RWPE2 (cell line): ENCODE measurements at regions not wholly inside any gene's neighbourhood (a gene's known extent, or its start where the extent isn't known, plus 50 kb on each side); places are given as distances from the start of the nearest gene placed in this dataset.

Source experiments
- ATAC-seq: fragments of 200-7000 bp; cut with Tn5 transposase; 3 replicates; pipeline ENCODE4 v1.9.1; 2021; ENCODE audit warnings: low read depth
- DNase-seq: peaks from one replicate; pipeline ENCODE4 v3.0.0-alpha.2; 2020; ENCODE audit warnings: low spot score
- H3K27ac ChIP-seq: fragments of 450-650 bp; 2 replicates; pipeline ENCODE4 v1.5.1; 2017; ENCODE audit warnings: mild to moderate bottlenecking; ENCODE audit not compliant: poor library complexity, severe bottlenecking
- H3K27me3 ChIP-seq: fragments of 250-450 bp; sonication (Bioruptor Pico); 2 replicates; pipeline ENCODE4 v1.5.1; 2021; ENCODE audit warnings: mild to moderate bottlenecking, moderate library complexity; ENCODE audit not compliant: insufficient read depth, poor library complexity, severe bottlenecking
- H3K36me3 ChIP-seq: fragments of 250-450 bp; sonication (Bioruptor Pico); 2 replicates; pipeline ENCODE4 v1.5.1; 2020; ENCODE audit warnings: low read depth, mild to moderate bottlenecking, moderate library complexity
- H3K4me1 ChIP-seq: fragments of 250-450 bp; sonication (Bioruptor Pico); 2 replicates; pipeline ENCODE4 v1.5.1; 2021; ENCODE audit warnings: mild to moderate bottlenecking, moderate library complexity; ENCODE audit not compliant: insufficient read depth, poor library complexity, severe bottlenecking
- H3K4me3 ChIP-seq: fragments of 250-450 bp; sonication (Bioruptor Pico); 2 replicates; pipeline ENCODE4 v1.5.1; 2021; ENCODE audit warnings: mild to moderate bottlenecking, moderate library complexity; ENCODE audit not compliant: severe bottlenecking
- H3K9me3 ChIP-seq: fragments of 250-450 bp; sonication (Bioruptor Pico); 2 replicates; pipeline ENCODE4 v1.5.1; 2021; ENCODE audit warnings: mild to moderate bottlenecking, moderate library complexity; ENCODE audit not compliant: severe bottlenecking
- TF ChIP-seq, protein P1 (sequence below): fragments of 450-650 bp; IDR thresholded peaks from one replicate; pipeline ENCODE4 v1.5.1; 2017; ENCODE audit warnings: mild to moderate bottlenecking, moderate library complexity; ENCODE audit not compliant: poor library complexity, severe bottlenecking

DNA sequence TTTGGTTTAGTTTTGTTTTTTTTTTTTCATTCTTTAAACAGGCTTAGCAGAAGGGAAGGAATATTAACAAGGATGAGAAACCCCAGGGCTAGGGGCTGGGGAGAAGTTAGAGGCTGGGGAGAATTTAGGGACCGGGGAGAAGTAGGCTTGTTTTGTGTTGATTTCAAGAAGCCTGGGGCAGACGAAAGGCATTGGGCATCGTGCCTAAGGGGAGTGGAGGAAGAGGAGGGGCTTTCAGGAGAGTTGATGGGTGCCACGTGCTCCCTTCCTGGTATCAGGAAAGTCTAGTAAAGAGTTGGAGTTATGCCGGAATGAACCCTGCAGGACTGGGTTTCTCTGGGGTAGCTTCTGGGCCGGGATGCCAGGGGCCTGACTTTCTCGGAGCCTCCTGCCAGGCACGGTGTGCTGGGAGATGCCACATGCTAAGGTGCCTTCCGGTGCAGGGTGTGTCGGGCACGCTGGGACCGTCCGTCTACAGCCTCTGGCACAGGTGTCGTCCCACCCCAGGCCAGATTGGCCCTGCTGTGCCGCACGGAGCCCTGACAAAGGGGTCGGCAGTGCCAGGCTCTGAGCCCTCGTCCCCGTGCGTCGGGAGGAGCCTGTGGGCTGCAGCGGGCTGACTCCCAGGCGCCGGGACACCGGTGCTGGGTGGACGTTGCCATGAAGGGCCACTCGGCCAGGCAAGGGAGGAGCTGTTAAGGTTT, 159.9 kb downstream of the OLFM1 start:
- DNase-seq (peak; percentile 44), ATAC-seq (no peak)
- TF ChIP-seq, protein P1, sequence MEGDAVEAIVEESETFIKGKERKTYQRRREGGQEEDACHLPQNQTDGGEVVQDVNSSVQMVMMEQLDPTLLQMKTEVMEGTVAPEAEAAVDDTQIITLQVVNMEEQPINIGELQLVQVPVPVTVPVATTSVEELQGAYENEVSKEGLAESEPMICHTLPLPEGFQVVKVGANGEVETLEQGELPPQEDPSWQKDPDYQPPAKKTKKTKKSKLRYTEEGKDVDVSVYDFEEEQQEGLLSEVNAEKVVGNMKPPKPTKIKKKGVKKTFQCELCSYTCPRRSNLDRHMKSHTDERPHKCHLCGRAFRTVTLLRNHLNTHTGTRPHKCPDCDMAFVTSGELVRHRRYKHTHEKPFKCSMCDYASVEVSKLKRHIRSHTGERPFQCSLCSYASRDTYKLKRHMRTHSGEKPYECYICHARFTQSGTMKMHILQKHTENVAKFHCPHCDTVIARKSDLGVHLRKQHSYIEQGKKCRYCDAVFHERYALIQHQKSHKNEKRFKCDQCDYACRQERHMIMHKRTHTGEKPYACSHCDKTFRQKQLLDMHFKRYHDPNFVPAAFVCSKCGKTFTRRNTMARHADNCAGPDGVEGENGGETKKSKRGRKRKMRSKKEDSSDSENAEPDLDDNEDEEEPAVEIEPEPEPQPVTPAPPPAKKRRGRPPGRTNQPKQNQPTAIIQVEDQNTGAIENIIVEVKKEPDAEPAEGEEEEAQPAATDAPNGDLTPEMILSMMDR = no peak
- H3K27ac ChIP-seq = no peak overlapping the region
- H3K9me3 ChIP-seq = no peaks in the 10 kb centered on the region
- H3K4me1 ChIP-seq = no peaks in the 10 kb centered on the region
- peaks cover 55% of the 10 kb centered on the region for H3K27me3 ChIP-seq
- no peaks in the 10 kb centered on the region for H3K36me3 ChIP-seq
- no peak overlapping the region for H3K4me3 ChIP-seq

DNA sequence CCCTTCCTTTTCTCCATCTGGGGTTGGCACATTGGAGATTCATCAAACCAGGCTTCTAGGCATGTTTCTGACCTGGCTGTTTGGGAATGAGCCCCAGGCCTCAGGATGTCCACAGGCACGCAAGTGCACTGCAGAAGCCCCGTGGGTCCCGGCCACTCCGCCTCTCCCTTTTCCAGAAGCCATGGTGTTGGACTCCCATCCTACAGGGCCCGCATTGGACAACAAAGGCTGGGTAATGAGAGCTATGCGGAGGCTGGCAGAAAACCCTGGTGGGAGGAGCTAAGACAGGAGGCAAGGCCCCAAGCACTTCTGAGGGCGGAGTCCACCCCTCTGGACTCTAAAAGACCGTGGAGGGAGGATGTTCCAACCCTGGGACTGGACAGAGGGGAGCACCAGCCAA, 160.6 kb downstream of the OLFM1 start:
- Histone ChIP-seq H3K36me3 (no peaks in the 10 kb centered on the region), H3K4me1 (no peaks in the 10 kb centered on the region), H3K9me3 (no peaks in the 10 kb centered on the region), H3K27ac (no peak overlapping the region), H3K4me3 (no peak overlapping the region), H3K27me3 (peaks cover 55% of the 10 kb centered on the region)
- TF ChIP-seq, protein P1 = no peak
- ATAC-seq = no peak
- DNase-seq = no peak

DNA sequence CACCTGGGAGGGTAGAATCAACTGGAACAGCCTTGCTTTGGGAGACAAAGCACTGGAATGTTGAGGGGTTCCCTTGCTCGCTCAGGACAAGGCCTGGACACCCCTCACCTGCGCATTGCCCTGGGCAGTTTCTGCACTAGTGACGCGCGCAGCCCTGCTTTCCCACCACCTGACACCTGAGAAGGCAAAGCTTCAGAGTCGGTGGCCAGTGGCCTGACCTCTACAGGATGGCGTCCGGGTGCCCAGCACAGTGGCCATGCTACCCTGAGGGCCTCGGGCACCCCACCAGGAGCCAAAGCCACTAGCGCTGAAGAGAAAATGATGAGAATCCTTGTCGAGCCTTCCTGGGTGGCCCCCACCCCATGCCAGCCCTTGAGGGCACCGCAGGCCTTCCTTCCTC, 161.3 kb downstream of the OLFM1 start:
- no peak overlapping the region for H3K27ac ChIP-seq
- no peaks in the 10 kb centered on the region for H3K36me3 ChIP-seq
- H3K9me3 ChIP-seq = no peaks in the 10 kb centered on the region
- TF ChIP-seq, protein P1 = no peak
- H3K4me3 ChIP-seq = no peak overlapping the region
- ATAC-seq (no peak), DNase-seq (peak; percentile 49)
- H3K27me3 ChIP-seq = peaks cover 49% of the 10 kb centered on the region
- no peaks in the 10 kb centered on the region for H3K4me1 ChIP-seq

DNA sequence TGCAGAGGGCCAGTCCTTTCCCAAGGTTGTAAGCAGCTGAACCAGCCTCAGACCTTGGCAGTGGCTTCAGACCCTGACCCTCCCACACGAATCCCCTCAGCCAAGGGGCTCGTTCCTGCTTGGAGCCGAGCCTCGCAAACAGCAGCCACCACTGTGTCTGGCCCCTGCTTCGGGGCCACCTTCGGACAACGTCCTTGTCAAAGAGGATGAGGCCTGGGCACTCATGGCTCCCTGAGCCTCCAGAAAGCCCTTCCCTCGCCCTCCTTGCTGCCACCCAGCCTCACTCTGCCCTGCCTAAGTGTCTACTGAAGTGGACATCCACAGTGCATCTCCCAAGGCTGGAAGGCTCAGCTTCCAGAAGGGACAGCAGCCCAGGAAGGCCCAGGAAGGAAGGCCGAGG, 161.7 kb downstream of the OLFM1 start:
- H3K4me1 ChIP-seq = no peaks in the 10 kb centered on the region
- TF ChIP-seq, protein P1 = no peak
- no peak for ATAC-seq

DNA sequence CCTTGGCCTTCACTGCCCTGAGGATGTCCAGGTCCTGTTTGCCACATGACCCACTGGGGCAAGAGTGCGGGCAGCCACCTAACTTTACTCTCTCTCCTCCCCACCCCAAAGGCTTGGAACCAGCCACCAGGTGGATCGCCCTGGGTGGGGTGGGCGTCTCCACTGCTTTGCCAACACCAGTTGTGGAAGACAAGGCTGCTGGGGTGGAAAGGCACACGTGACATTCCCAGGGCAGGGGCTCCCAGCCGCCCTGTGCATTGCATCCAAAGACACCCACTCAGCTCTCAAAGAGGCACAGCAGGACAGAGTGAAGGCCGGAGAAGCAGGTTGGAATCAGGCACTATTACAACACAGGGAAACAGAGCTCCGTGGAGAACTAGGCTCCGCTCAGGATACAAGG, 162.2 kb downstream of the OLFM1 start:
- ATAC-seq (no peak), DNase-seq (peak; percentile 29)
- no peaks in the 10 kb centered on the region for H3K4me1 ChIP-seq
- TF ChIP-seq, protein P1 = no peak
- H3K4me3 ChIP-seq = no peak overlapping the region
- H3K27me3 ChIP-seq = peaks cover 43% of the 10 kb centered on the region
- no peaks in the 10 kb centered on the region for H3K9me3 ChIP-seq
- no peak overlapping the region for H3K27ac ChIP-seq
- no peaks in the 10 kb centered on the region for H3K36me3 ChIP-seq

More for the DNA sequence above, 161.7 kb downstream of the OLFM1 start:
- H3K36me3 ChIP-seq = no peaks in the 10 kb centered on the region
- H3K27ac ChIP-seq = no peak overlapping the region
- H3K9me3 ChIP-seq = no peaks in the 10 kb centered on the region
- no peak overlapping the region for H3K4me3 ChIP-seq
- peak; percentile 19 for DNase-seq
- H3K27me3 ChIP-seq = peaks cover 46% of the 10 kb centered on the region
